A549 (cell line): ENCODE measurements at regions not wholly inside any gene's neighbourhood (a gene's known extent, or its start where the extent isn't known, plus 50 kb on each side); places are given as distances from the start of the nearest gene placed in this dataset.

ENCODE experiments used
- ATAC-seq, 2 experiments: fragments of 200-7000 bp in 1 of 2; fragments of >200 bp in 1 of 2; cut with Nextera tagmentation in 1 of 2; cut with Tn5 transposase in 1 of 2; 3 replicates each; pipeline versions ENCODE4 v1.8.0 to v1.9.1; 2018 to 2020; ENCODE audit warnings: mild to moderate bottlenecking in 1 of 2, moderate library complexity in 1 of 2
- CTCF ChIA-PET: fragments of 300-600 bp; sonication (Branson Sonifier 250); formaldehyde crosslinking; extraction: SDS; loops from one replicate; lab custom pipeline; 2021; ENCODE audit warnings: antibody characterized with exemption, inconsistent platforms; lab: Yijun Ruan, JAX
- POLR2A ChIA-PET: fragments of 350-600 bp; formaldehyde crosslinking; extraction: SDS; loops from one replicate; lab custom pipeline; 2021; ENCODE audit warnings: antibody characterized with exemption, inconsistent platforms; lab: Yijun Ruan, JAX
- DNase-seq, 2 experiments: peaks; one replicate each; pipeline versions ENCODE4 v3.0.0 to v3.0.0-alpha.2; 2011 to 2016; ENCODE audit warnings: low read depth in 1 of 2, low spot score in 1 of 2
- FAIRE-seq: peaks from 2 replicates; lab custom pipeline; 2011; peaks lifted over from hg19 to GRCh38; lab: Jason Lieb, UNC
- H3K27ac ChIP-seq, 2 experiments: fragments of >200 bp; sonication (Bioruptor Twin); formaldehyde crosslinking; 3 replicates each; pipeline ENCODE4 v1.5.1; 2016 to 2017
- H3K4me1 ChIP-seq: fragments of >200 bp; sonication (Bioruptor Twin); formaldehyde crosslinking; 3 replicates; pipeline ENCODE4 v1.6.1; 2016
- H3K4me2 ChIP-seq: fragments of >200 bp; sonication (Bioruptor Twin); formaldehyde crosslinking; 3 replicates; pipeline ENCODE4 v1.6.1; 2016
- H3K4me3 ChIP-seq: fragments of >200 bp; sonication (Bioruptor Twin); formaldehyde crosslinking; 3 replicates; pipeline ENCODE4 v1.5.1; 2016
- H3K9me3 ChIP-seq: fragments of >200 bp; sonication (Bioruptor Twin); formaldehyde crosslinking; 3 replicates; pipeline ENCODE4 v1.6.1; 2016
- BHLHE40 ChIP-seq: IDR thresholded peaks from 2 replicates; pipeline ENCODE4 v1.6.1; 2012; ENCODE audit warnings: low read depth, low read length, inconsistent platforms
- CEBPB ChIP-seq, 2 experiments: fragments of >200 bp in 1 of 2; sonication (Bioruptor Twin) in 1 of 2; formaldehyde crosslinking in 1 of 2; IDR thresholded peaks; 2 replicates each; pipeline ENCODE4 v1.6.1; 2012 to 2016
- EHF ChIP-seq: fragments of 250-450 bp; sonication (Bioruptor Pico); IDR thresholded peaks from 2 replicates; pipeline ENCODE4 v1.5.0; 2020; ENCODE audit warnings: mild to moderate bottlenecking
- ESRRA ChIP-seq: fragments of 150-350 bp; IDR thresholded peaks from 2 replicates; pipeline ENCODE4 v1.6.1; 2014; ENCODE audit warnings: mild to moderate bottlenecking, low read length, borderline replicate concordance
- FOSL2 ChIP-seq, 2 experiments: fragments of 450-650 bp in 1 of 2; fragments of >200 bp in 1 of 2; sonication (Bioruptor Twin) in 1 of 2; formaldehyde crosslinking; IDR thresholded peaks; 2 replicates each; pipeline versions ENCODE4 v1.5.0 to v1.6.1; 2016 to 2020; ENCODE audit warnings: mild to moderate bottlenecking in 1 of 2, moderate library complexity in 1 of 2
- FOXS1 ChIP-seq: fragments of 250-450 bp; sonication (Bioruptor Pico); IDR thresholded peaks from 2 replicates; pipeline ENCODE4 v1.5.0; 2020; ENCODE audit warnings: mild to moderate bottlenecking, moderate library complexity
- HOXB13 ChIP-seq: fragments of 250-450 bp; sonication (Bioruptor Pico); IDR thresholded peaks from 2 replicates; pipeline ENCODE4 v1.5.0; 2020; ENCODE audit warnings: low read depth, mild to moderate bottlenecking, moderate library complexity
- JUNB ChIP-seq: fragments of >200 bp; sonication (Bioruptor Twin); formaldehyde crosslinking; IDR thresholded peaks from 2 replicates; pipeline ENCODE4 v1.6.1; 2016
- KDM5A ChIP-seq: fragments of 200-600 bp; sonication (generic); IDR thresholded peaks from 2 replicates; pipeline ENCODE4 v1.6.1; 2016; ENCODE audit warnings: antibody characterized with exemption, mild to moderate bottlenecking
- MAZ ChIP-seq: fragments of 150-350 bp; IDR thresholded peaks from 2 replicates; pipeline ENCODE4 v1.6.1; 2014; ENCODE audit warnings: antibody characterized with exemption, low read depth, low read length, borderline replicate concordance
- MYC ChIP-seq: IDR thresholded peaks from 2 replicates; pipeline ENCODE4 v1.6.1; 2012; ENCODE audit warnings: mild to moderate bottlenecking, inconsistent platforms, low read length, improper control_type of control experiment, borderline replicate concordance
- NR3C1 ChIP-seq: fragments of >200 bp; sonication (Bioruptor Twin); formaldehyde crosslinking; IDR thresholded peaks from 3 replicates; pipeline ENCODE4 v1.6.1; 2017
- POLR2AphosphoS2 ChIP-seq: conservative IDR thresholded peaks from 2 replicates; pipeline ENCODE4 v1.6.1; 2012; ENCODE audit warnings: low read length, improper control_type of control experiment, inconsistent platforms
- RAD21 ChIP-seq, 2 experiments: fragments of >200 bp in 1 of 2; sonication (Bioruptor Twin) in 1 of 2; formaldehyde crosslinking in 1 of 2; IDR thresholded peaks in 1 of 2; conservative IDR thresholded peaks in 1 of 2; 2 replicates in 1 of 2; 3 replicates in 1 of 2; pipeline ENCODE4 v1.6.1; 2012 to 2018; ENCODE audit warnings: inconsistent platforms in 1 of 2
- RARB ChIP-seq: fragments of 250-450 bp; sonication (Bioruptor Pico); IDR thresholded peaks from 2 replicates; pipeline ENCODE4 v1.8.0; 2021; ENCODE audit warnings: mild to moderate bottlenecking, moderate library complexity
- RNF2 ChIP-seq: fragments of 200-600 bp; sonication (generic); IDR thresholded peaks from 2 replicates; pipeline ENCODE4 v1.6.1; 2016; ENCODE audit warnings: low read depth, mild to moderate bottlenecking, antibody characterized with exemption, moderate library complexity, borderline replicate concordance
- TFCP2L1 ChIP-seq: fragments of 250-450 bp; sonication (Bioruptor Pico); IDR thresholded peaks from 2 replicates; pipeline ENCODE4 v1.5.0; 2021; ENCODE audit warnings: mild to moderate bottlenecking
- ZC3H11A ChIP-seq: fragments of 450-650 bp; IDR thresholded peaks from 2 replicates; pipeline ENCODE4 v1.6.1; 2014; ENCODE audit warnings: antibody characterized with exemption, mild to moderate bottlenecking
- WGBS: methylation state at CpG from one replicate; pipeline ENCODE4 v1.1.6; 2017; ENCODE audit errors: missing lambda C conversion rate; 5-methylcytosine and 5-hydroxymethylcytosine counted together
- TF ChIP-seq, protein P1 (sequence below): fragments of 450-650 bp; IDR thresholded peaks from 2 replicates; pipeline ENCODE4 v1.6.1; 2014; ENCODE audit warnings: antibody characterized with exemption
- TF ChIP-seq, protein P2 (sequence below): fragments of >200 bp; sonication (Bioruptor Twin); formaldehyde crosslinking; IDR thresholded peaks from 2 replicates; pipeline ENCODE4 v1.6.1; 2016
- TF ChIP-seq, protein P3 (sequence below): fragments of 200-600 bp; sonication (generic); IDR thresholded peaks from 2 replicates; pipeline ENCODE4 v1.6.1; 2016; ENCODE audit warnings: antibody characterized with exemption, mild to moderate bottlenecking, moderate library complexity
- TF ChIP-seq, protein P4 (sequence below): fragments of 250-450 bp; sonication (Bioruptor Pico); IDR thresholded peaks from 2 replicates; pipeline ENCODE4 v1.5.0; 2020; ENCODE audit warnings: low read depth, mild to moderate bottlenecking, moderate library complexity

DNA sequence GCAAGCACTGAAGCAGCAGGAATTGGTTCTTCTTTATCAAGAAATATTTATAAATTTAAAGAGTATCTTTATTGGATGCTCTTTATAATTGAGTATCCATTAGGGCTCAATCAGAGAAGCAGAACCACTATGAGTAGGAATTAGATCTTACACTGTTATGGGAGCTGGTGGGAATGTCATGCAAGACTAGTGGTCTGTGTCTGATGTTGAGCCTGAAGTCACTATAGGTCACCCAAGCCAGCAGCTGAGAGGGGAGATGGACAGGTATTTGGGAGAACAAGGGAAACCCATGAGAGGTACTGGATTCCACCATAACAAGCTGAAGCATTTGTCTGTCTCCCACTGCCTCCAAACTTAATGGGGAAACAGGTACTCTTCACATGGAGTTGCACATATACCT, 283.7 kb upstream of the BOD1L1 start:
- TF ChIP-seq, protein P1, sequence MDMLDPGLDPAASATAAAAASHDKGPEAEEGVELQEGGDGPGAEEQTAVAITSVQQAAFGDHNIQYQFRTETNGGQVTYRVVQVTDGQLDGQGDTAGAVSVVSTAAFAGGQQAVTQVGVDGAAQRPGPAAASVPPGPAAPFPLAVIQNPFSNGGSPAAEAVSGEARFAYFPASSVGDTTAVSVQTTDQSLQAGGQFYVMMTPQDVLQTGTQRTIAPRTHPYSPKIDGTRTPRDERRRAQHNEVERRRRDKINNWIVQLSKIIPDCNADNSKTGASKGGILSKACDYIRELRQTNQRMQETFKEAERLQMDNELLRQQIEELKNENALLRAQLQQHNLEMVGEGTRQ: no peak
- TF ChIP-seq CEBPB (IDR thresholded peaks at IDR 0.05): no peak
- no peak for TF ChIP-seq POLR2AphosphoS2
- no peak for TF ChIP-seq EHF (CRISPR knock-in tag)
- no peak for TF ChIP-seq TFCP2L1 (CRISPR knock-in tag)
- no peak for TF ChIP-seq RARB (CRISPR knock-in tag)
- no peak for TF ChIP-seq MYC
- TF ChIP-seq FOSL2 (IDR thresholded peaks at IDR 0.05): no peak
- no peak for TF ChIP-seq FOSL2 (CRISPR knock-in tag; IDR thresholded peaks at IDR 0.05)
- no peak for TF ChIP-seq RAD21 (conservative IDR thresholded peaks at IDR 0.05 in 1 of 2, IDR thresholded peaks at IDR 0.05 in 1 of 2)
- TF ChIP-seq, protein P2, sequence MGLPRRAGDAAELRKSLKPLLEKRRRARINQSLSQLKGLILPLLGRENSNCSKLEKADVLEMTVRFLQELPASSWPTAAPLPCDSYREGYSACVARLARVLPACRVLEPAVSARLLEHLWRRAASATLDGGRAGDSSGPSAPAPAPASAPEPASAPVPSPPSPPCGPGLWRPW: no peak
- no peak for TF ChIP-seq KDM5A
- no peak for TF ChIP-seq BHLHE40
- TF ChIP-seq MAZ: no peak
- no peak for TF ChIP-seq FOXS1 (CRISPR knock-in tag)
- no peak for FAIRE-seq
- ATAC-seq: no peak
- no peak overlapping the region for H3K4me3 ChIP-seq
- H3K27ac ChIP-seq: peak overlapping the region; percentile 71 to 97; a peak in 5 of 6 replicates
- ChIA-PET POLR2A (no interaction called here), CTCF (no interaction called here)
- peaks cover 34% of the 10 kb centered on the region for H3K4me1 ChIP-seq
- DNase-seq: no peak
- no peak overlapping the region for H3K4me2 ChIP-seq
- peaks cover 26% of the 10 kb centered on the region for H3K9me3 ChIP-seq

DNA sequence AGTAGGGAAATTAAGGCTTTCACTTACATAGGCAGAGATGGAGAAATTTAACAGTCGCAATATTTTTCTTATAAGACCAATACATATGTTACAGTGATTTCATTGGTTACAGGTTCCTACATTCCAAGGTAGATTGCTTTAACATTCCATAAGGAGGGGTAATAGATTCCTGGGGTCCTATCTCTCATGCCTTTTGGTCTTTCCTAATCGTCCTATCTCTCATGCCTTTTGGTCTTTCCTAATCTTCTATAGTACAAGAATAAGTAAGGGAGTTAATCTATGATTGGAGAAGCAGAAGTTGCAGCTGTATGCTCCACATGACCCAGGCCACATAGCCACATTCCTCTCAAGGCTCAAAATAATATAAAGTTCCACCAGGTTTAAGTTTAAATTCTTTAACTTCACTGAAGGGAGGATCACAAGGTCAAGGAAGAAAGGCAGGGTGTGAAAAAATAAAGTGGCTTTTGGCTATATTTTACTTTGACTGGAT, 285.0 kb upstream of the BOD1L1 start:
- H3K9me3 ChIP-seq: peaks cover 26% of the 10 kb centered on the region
- no peak for ATAC-seq
- POLR2A ChIA-PET: no interaction called here
- 56% methylated on average over 2 of the region's 2 CpGs for WGBS
- TF ChIP-seq NR3C1 (no peak), RAD21 (conservative IDR thresholded peaks at IDR 0.05 in 1 of 2, IDR thresholded peaks at IDR 0.05 in 1 of 2) (no peak), RNF2 (no peak), JUNB (no peak), CEBPB (IDR thresholded peaks at IDR 0.05) (no peak), HOXB13 (CRISPR knock-in tag) (no peak), BHLHE40 (no peak), KDM5A (no peak), FOSL2 (IDR thresholded peaks at IDR 0.05) (no peak), FOSL2 (CRISPR knock-in tag; IDR thresholded peaks at IDR 0.05) (no peak), ESRRA (no peak), ZC3H11A (no peak), RARB (CRISPR knock-in tag) (no peak)
- TF ChIP-seq, protein P3, sequence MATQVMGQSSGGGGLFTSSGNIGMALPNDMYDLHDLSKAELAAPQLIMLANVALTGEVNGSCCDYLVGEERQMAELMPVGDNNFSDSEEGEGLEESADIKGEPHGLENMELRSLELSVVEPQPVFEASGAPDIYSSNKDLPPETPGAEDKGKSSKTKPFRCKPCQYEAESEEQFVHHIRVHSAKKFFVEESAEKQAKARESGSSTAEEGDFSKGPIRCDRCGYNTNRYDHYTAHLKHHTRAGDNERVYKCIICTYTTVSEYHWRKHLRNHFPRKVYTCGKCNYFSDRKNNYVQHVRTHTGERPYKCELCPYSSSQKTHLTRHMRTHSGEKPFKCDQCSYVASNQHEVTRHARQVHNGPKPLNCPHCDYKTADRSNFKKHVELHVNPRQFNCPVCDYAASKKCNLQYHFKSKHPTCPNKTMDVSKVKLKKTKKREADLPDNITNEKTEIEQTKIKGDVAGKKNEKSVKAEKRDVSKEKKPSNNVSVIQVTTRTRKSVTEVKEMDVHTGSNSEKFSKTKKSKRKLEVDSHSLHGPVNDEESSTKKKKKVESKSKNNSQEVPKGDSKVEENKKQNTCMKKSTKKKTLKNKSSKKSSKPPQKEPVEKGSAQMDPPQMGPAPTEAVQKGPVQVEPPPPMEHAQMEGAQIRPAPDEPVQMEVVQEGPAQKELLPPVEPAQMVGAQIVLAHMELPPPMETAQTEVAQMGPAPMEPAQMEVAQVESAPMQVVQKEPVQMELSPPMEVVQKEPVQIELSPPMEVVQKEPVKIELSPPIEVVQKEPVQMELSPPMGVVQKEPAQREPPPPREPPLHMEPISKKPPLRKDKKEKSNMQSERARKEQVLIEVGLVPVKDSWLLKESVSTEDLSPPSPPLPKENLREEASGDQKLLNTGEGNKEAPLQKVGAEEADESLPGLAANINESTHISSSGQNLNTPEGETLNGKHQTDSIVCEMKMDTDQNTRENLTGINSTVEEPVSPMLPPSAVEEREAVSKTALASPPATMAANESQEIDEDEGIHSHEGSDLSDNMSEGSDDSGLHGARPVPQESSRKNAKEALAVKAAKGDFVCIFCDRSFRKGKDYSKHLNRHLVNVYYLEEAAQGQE: no peak
- TF ChIP-seq, protein P4, sequence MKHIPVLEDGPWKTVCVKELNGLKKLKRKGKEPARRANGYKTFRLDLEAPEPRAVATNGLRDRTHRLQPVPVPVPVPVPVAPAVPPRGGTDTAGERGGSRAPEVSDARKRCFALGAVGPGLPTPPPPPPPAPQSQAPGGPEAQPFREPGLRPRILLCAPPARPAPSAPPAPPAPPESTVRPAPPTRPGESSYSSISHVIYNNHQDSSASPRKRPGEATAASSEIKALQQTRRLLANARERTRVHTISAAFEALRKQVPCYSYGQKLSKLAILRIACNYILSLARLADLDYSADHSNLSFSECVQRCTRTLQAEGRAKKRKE (CRISPR knock-in tag): no peak
- TF ChIP-seq, all 56 proteins: peak for 0
- no peak for DNase-seq
- FAIRE-seq: no peak
- CTCF ChIA-PET: no interaction called here
- Histone ChIP-seq H3K27ac (peak overlapping the region; percentile 71 to 97; a peak in 5 of 6 replicates), H3K4me3 (no peak overlapping the region), H3K4me1 (peaks cover 26% of the 10 kb centered on the region), H3K4me2 (0 out of 3 replicates have a peak overlapping the region, but pooled peaks have one; percentile 9)
